ENCODE measurements at regions not wholly inside any gene's neighbourhood (a gene's known extent, or its start where the extent isn't known, plus 50 kb on each side); places are given as distances from the start of the nearest gene placed in this dataset.

GRCh38 chr10:33621101-33621500, 286.6 kb upstream of the NRP1 start:
- TF ChIP-seq SUZ12 (IDR thresholded peaks at IDR 0.05; ENCODE audit: extremely low read depth, insufficient read depth, insufficient read length), result no peak
- TF ChIP-seq ZNF274 (IDR thresholded peaks at IDR 0.05; ENCODE audit: low read depth, low read length), result no peak
- no peak for TF ChIP-seq YY1 (IDR thresholded peaks at IDR 0.05; ENCODE audit: insufficient read depth, insufficient read length)
- H3K9ac ChIP-seq (ENCODE audit: insufficient read length, low read depth), result no peak overlapping the region
- no peak for DNase-seq (ENCODE audit: low read depth, low spot score)
- H3K36me3 ChIP-seq (ENCODE audit: insufficient read depth, insufficient read length, low read length), result no peaks in the 10 kb centered on the region
- H3K4me3 ChIP-seq (ENCODE audit: insufficient read length, low read depth), result no peak overlapping the region
- H3K9me3 ChIP-seq (ENCODE audit: insufficient read depth, low read length), result no peaks in the 10 kb centered on the region; the same call in 1 of the 2 replicates
- no peaks in the 10 kb centered on the region for H3K27me3 ChIP-seq (ENCODE audit: insufficient read depth, insufficient read length)
- H3K4me1 ChIP-seq (ENCODE audit: insufficient read depth, insufficient read length), result no peaks in the 10 kb centered on the region

GRCh38 chr10:33618196-33618595, 283.7 kb upstream of the NRP1 start:
- H3K9ac ChIP-seq (ENCODE audit: insufficient read length, low read depth), result no peak overlapping the region

GRCh38 chr10:33617381-33618080, 283.1 kb upstream of the NRP1 start:
- Histone ChIP-seq H3K4me1 (ENCODE audit: insufficient read depth, insufficient read length) (no peaks in the 10 kb centered on the region), H3K27me3 (ENCODE audit: insufficient read depth, insufficient read length) (no peaks in the 10 kb centered on the region), H3K36me3 (ENCODE audit: insufficient read depth, insufficient read length, low read length) (no peaks in the 10 kb centered on the region), H3K9me3 (ENCODE audit: insufficient read depth, low read length) (no peaks in the 10 kb centered on the region; the same call in 1 of the 2 replicates), H3K9ac (ENCODE audit: insufficient read length, low read depth) (no peak overlapping the region), H3K4me3 (ENCODE audit: insufficient read length, low read depth) (no peak overlapping the region)
- TF ChIP-seq YY1 (IDR thresholded peaks at IDR 0.05; ENCODE audit: insufficient read depth, insufficient read length) (no peak), SUZ12 (IDR thresholded peaks at IDR 0.05; ENCODE audit: extremely low read depth, insufficient read depth, insufficient read length) (no peak), ZNF274 (IDR thresholded peaks at IDR 0.05; ENCODE audit: low read depth, low read length) (no peak)
- DNase-seq (ENCODE audit: low read depth, low spot score), result no peak

More at GRCh38 chr10:33618196-33618595, 283.7 kb upstream of the NRP1 start:
- Histone ChIP-seq H3K9me3 (ENCODE audit: insufficient read depth, low read length) (no peaks in the 10 kb centered on the region; the same call in 1 of the 2 replicates), H3K27me3 (ENCODE audit: insufficient read depth, insufficient read length) (no peaks in the 10 kb centered on the region), H3K4me3 (ENCODE audit: insufficient read length, low read depth) (no peak overlapping the region), H3K36me3 (ENCODE audit: insufficient read depth, insufficient read length, low read length) (no peaks in the 10 kb centered on the region), H3K4me1 (ENCODE audit: insufficient read depth, insufficient read length) (no peaks in the 10 kb centered on the region)
- TF ChIP-seq SUZ12 (IDR thresholded peaks at IDR 0.05; ENCODE audit: extremely low read depth, insufficient read depth, insufficient read length), result no peak
- no peak for TF ChIP-seq ZNF274 (IDR thresholded peaks at IDR 0.05; ENCODE audit: low read depth, low read length)
- TF ChIP-seq YY1 (IDR thresholded peaks at IDR 0.05; ENCODE audit: insufficient read depth, insufficient read length), result no peak
- DNase-seq (ENCODE audit: low read depth, low spot score), result no peak

GRCh38 chr10:33616956-33617355, 282.5 kb upstream of the NRP1 start:
- Histone ChIP-seq H3K4me3 (ENCODE audit: insufficient read length, low read depth) (no peak overlapping the region), H3K36me3 (ENCODE audit: insufficient read depth, insufficient read length, low read length) (no peaks in the 10 kb centered on the region), H3K4me1 (ENCODE audit: insufficient read depth, insufficient read length) (no peaks in the 10 kb centered on the region), H3K9ac (ENCODE audit: insufficient read length, low read depth) (no peak overlapping the region), H3K9me3 (ENCODE audit: insufficient read depth, low read length) (peaks cover 2% of the 10 kb centered on the region), H3K27me3 (ENCODE audit: insufficient read depth, insufficient read length) (no peaks in the 10 kb centered on the region)
- no peak for TF ChIP-seq SUZ12 (IDR thresholded peaks at IDR 0.05; ENCODE audit: extremely low read depth, insufficient read depth, insufficient read length)
- no peak for TF ChIP-seq YY1 (IDR thresholded peaks at IDR 0.05; ENCODE audit: insufficient read depth, insufficient read length)
- no peak for TF ChIP-seq ZNF274 (IDR thresholded peaks at IDR 0.05; ENCODE audit: low read depth, low read length)
- no peak for DNase-seq (ENCODE audit: low read depth, low spot score)

- no peaks in the 10 kb centered on the region for H3K4me1 ChIP-seq (ENCODE audit: insufficient read depth, insufficient read length)
- TF ChIP-seq YY1 (IDR thresholded peaks at IDR 0.05; ENCODE audit: insufficient read depth, insufficient read length), result no peak
- TF ChIP-seq ZNF274 (IDR thresholded peaks at IDR 0.05; ENCODE audit: low read depth, low read length), result no peak
- no peak for TF ChIP-seq SUZ12 (IDR thresholded peaks at IDR 0.05; ENCODE audit: extremely low read depth, insufficient read depth, insufficient read length)
- peaks cover 8% of the 10 kb centered on the region; the same call in 1 of the 2 replicates for H3K9me3 ChIP-seq (ENCODE audit: insufficient read depth, low read length)
- no peak for DNase-seq (ENCODE audit: low read depth, low spot score)
- no peak overlapping the region for H3K4me3 ChIP-seq (ENCODE audit: insufficient read length, low read depth)
- no peaks in the 10 kb centered on the region for H3K27me3 ChIP-seq (ENCODE audit: insufficient read depth, insufficient read length)
- H3K36me3 ChIP-seq (ENCODE audit: insufficient read depth, insufficient read length, low read length), result no peaks in the 10 kb centered on the region
- no peak overlapping the region for H3K9ac ChIP-seq (ENCODE audit: insufficient read length, low read depth)
These were observed 278.1 kb upstream of the NRP1 start for GRCh38 chr10:33612551-33612950.

- H3K9me3 ChIP-seq (ENCODE audit: insufficient read depth, low read length), result peaks cover 8% of the 10 kb centered on the region; the same call in 1 of the 2 replicates
- no peak for DNase-seq (ENCODE audit: low read depth, low spot score)
- no peaks in the 10 kb centered on the region for H3K27me3 ChIP-seq (ENCODE audit: insufficient read depth, insufficient read length)
- H3K4me3 ChIP-seq (ENCODE audit: insufficient read length, low read depth), result no peak overlapping the region
- H3K9ac ChIP-seq (ENCODE audit: insufficient read length, low read depth), result no peak overlapping the region
- H3K4me1 ChIP-seq (ENCODE audit: insufficient read depth, insufficient read length), result no peaks in the 10 kb centered on the region
- no peaks in the 10 kb centered on the region for H3K36me3 ChIP-seq (ENCODE audit: insufficient read depth, insufficient read length, low read length)
- no peak for TF ChIP-seq YY1 (IDR thresholded peaks at IDR 0.05; ENCODE audit: insufficient read depth, insufficient read length)
- TF ChIP-seq SUZ12 (IDR thresholded peaks at IDR 0.05; ENCODE audit: extremely low read depth, insufficient read depth, insufficient read length), result no peak
- no peak for TF ChIP-seq ZNF274 (IDR thresholded peaks at IDR 0.05; ENCODE audit: low read depth, low read length)
These were observed 277.6 kb upstream of the NRP1 start for GRCh38 chr10:33612116-33612515.

- no peak overlapping the region for H3K9ac ChIP-seq (ENCODE audit: insufficient read length, low read depth)
- TF ChIP-seq ZNF274 (IDR thresholded peaks at IDR 0.05; ENCODE audit: low read depth, low read length) (no peak), SUZ12 (IDR thresholded peaks at IDR 0.05; ENCODE audit: extremely low read depth, insufficient read depth, insufficient read length) (no peak), YY1 (IDR thresholded peaks at IDR 0.05; ENCODE audit: insufficient read depth, insufficient read length) (no peak)
- no peaks in the 10 kb centered on the region for H3K4me1 ChIP-seq (ENCODE audit: insufficient read depth, insufficient read length)
- no peaks in the 10 kb centered on the region for H3K27me3 ChIP-seq (ENCODE audit: insufficient read depth, insufficient read length)
- H3K9me3 ChIP-seq (ENCODE audit: insufficient read depth, low read length), result peaks cover 8% of the 10 kb centered on the region; the same call in 1 of the 2 replicates
- no peak overlapping the region for H3K4me3 ChIP-seq (ENCODE audit: insufficient read length, low read depth)
- no peak for DNase-seq (ENCODE audit: low read depth, low spot score)
- no peaks in the 10 kb centered on the region for H3K36me3 ChIP-seq (ENCODE audit: insufficient read depth, insufficient read length, low read length)
These were observed 277.0 kb upstream of the NRP1 start for GRCh38 chr10:33611423-33611822.

Data from NT2/D1 (cell line).